Transverse colon (tissue), 3 donors: ENCODE measurements at regions not wholly inside any gene's neighbourhood (a gene's known extent, or its start where the extent isn't known, plus 50 kb on each side); places are given as distances from the start of the nearest gene placed in this dataset.

ENCODE experiments used
- EP300 ChIP-seq: sonication (generic); formaldehyde crosslinking; IDR thresholded peaks from one replicate; pipeline ENCODE4 v1.6.1; 2017; ENCODE audit warnings: antibody characterized with exemption, low read depth
- TF ChIP-seq, protein P1 (sequence below), 5 experiments: fragments of 200-600 bp in 3 of 5; fragments of 450-650 bp in 2 of 5; sonication (generic) in 3 of 5; IDR thresholded peaks; 1 replicate in 2 of 5; 2 replicates in 3 of 5; pipeline ENCODE4 v1.5.1; 2016 to 2017; ENCODE audit warnings: antibody characterized with exemption in 5 of 5, inconsistent platforms in 3 of 5, mild to moderate bottlenecking in 2 of 5, moderate library complexity in 1 of 5

GRCh38 chr7:106749165-106749564, 88.2 kb upstream of the CCDC71L start:
- TF ChIP-seq, protein P1, sequence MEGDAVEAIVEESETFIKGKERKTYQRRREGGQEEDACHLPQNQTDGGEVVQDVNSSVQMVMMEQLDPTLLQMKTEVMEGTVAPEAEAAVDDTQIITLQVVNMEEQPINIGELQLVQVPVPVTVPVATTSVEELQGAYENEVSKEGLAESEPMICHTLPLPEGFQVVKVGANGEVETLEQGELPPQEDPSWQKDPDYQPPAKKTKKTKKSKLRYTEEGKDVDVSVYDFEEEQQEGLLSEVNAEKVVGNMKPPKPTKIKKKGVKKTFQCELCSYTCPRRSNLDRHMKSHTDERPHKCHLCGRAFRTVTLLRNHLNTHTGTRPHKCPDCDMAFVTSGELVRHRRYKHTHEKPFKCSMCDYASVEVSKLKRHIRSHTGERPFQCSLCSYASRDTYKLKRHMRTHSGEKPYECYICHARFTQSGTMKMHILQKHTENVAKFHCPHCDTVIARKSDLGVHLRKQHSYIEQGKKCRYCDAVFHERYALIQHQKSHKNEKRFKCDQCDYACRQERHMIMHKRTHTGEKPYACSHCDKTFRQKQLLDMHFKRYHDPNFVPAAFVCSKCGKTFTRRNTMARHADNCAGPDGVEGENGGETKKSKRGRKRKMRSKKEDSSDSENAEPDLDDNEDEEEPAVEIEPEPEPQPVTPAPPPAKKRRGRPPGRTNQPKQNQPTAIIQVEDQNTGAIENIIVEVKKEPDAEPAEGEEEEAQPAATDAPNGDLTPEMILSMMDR (IDR thresholded peaks at IDR 0.05) = no peak
- no peak for TF ChIP-seq EP300
